Testis (tissue), 2 donors: ENCODE measurements at regions not wholly inside any gene's neighbourhood (a gene's known extent, or its start where the extent isn't known, plus 50 kb on each side); places are given as distances from the start of the nearest gene placed in this dataset.

Experiments used
- DNase-seq: peaks from one replicate; pipeline ENCODE4 v3.0.0-alpha.2; 2019
- H3K27ac ChIP-seq, 2 donors: fragments of 200-600 bp; sonication (generic); one replicate each; pipeline ENCODE4 v1.5.1; 2019
- H3K27me3 ChIP-seq: fragments of 200-600 bp; sonication (generic); one replicate; pipeline ENCODE4 v1.5.1; 2019
- H3K36me3 ChIP-seq: fragments of 200-600 bp; sonication (generic); one replicate; pipeline ENCODE4 v1.5.1; 2017; ENCODE audit warnings: low read depth; ENCODE audit errors: missing control alignments
- H3K4me1 ChIP-seq: fragments of 200-600 bp; sonication (generic); one replicate; pipeline ENCODE4 v1.5.1; 2019
- H3K4me3 ChIP-seq, 2 donors: fragments of 200-600 bp; sonication (generic); one replicate each; pipeline ENCODE4 v1.5.1; 2017 to 2019
- H3K9me3 ChIP-seq: fragments of 200-600 bp; sonication (generic); one replicate; pipeline ENCODE4 v1.5.1; 2017
- CTCF ChIP-seq, 3 experiments: fragments of 450-650 bp in 2 of 3; fragments of 200-600 bp in 1 of 3; sonication (generic) in 1 of 3; IDR thresholded peaks; one replicate each; pipeline ENCODE4 v1.5.1; 2016 to 2019; ENCODE audit warnings: antibody characterized with exemption in 3 of 3, mild to moderate bottlenecking in 2 of 3, moderate library complexity in 1 of 3
- POLR2A ChIP-seq: fragments of 450-650 bp; IDR thresholded peaks from one replicate; pipeline ENCODE4 v1.6.1; 2017; ENCODE audit warnings: antibody characterized with exemption, mild to moderate bottlenecking, moderate library complexity
- WGBS, 2 donors: methylation state at CpG; one replicate each; pipeline ENCODE4 v1.1.5; 2018; 5-methylcytosine and 5-hydroxymethylcytosine counted together
- intact Hi-C: fragments of 100-400 bp; cut with DNase I; formaldehyde crosslinking; loops from one replicate; pipeline ENCODE4 v1.15.1; 2023; ENCODE audit warnings: low total_unique reads

- H3K4me3 ChIP-seq = no peak overlapping the region
- no peaks in the 10 kb centered on the region for H3K36me3 ChIP-seq
- 74 to 79% methylated on average over 11 of the region's 11 CpGs for WGBS, 2 donors
- intact Hi-C loops = no loop called here
- no peak for DNase-seq
- no peaks in the 10 kb centered on the region for H3K9me3 ChIP-seq
- TF ChIP-seq POLR2A = no peak
- TF ChIP-seq CTCF (IDR thresholded peaks at IDR 0.05) = no peak
- no peaks in the 10 kb centered on the region for H3K4me1 ChIP-seq
- H3K27me3 ChIP-seq = no peaks in the 10 kb centered on the region
- H3K27ac ChIP-seq = no peak overlapping the region
These were observed 173.5 kb upstream of the RNF32 start for GRCh38 chr7:156466955-156467625.

GRCh38 chr7:156466272-156466671, 174.3 kb upstream of the RNF32 start:
- TF ChIP-seq POLR2A = no peak
- no peak for TF ChIP-seq CTCF (IDR thresholded peaks at IDR 0.05)
- intact Hi-C loops = no loop called here
- no peak overlapping the region for H3K4me3 ChIP-seq
- no peaks in the 10 kb centered on the region for H3K4me1 ChIP-seq
- no peaks in the 10 kb centered on the region for H3K27me3 ChIP-seq
- H3K36me3 ChIP-seq = no peaks in the 10 kb centered on the region
- no peak for DNase-seq
- no peak overlapping the region for H3K27ac ChIP-seq
- 48 to 51% methylated on average over 13 of the region's 13 CpGs for WGBS, 2 donors
- no peaks in the 10 kb centered on the region for H3K9me3 ChIP-seq

GRCh38 chr7:156465186-156465585, 175.4 kb upstream of the RNF32 start:
- H3K4me3 ChIP-seq = no peak overlapping the region
- DNase-seq = no peak
- H3K9me3 ChIP-seq = no peaks in the 10 kb centered on the region
- intact Hi-C loops = no loop called here
- H3K36me3 ChIP-seq = no peaks in the 10 kb centered on the region
- TF ChIP-seq CTCF (IDR thresholded peaks at IDR 0.05) (no peak), POLR2A (no peak)
- no peaks in the 10 kb centered on the region for H3K4me1 ChIP-seq
- no peak overlapping the region for H3K27ac ChIP-seq
- no peaks in the 10 kb centered on the region for H3K27me3 ChIP-seq
- WGBS, 2 donors = 83 to 94% methylated on average over 10 of the region's 10 CpGs

- H3K36me3 ChIP-seq = no peaks in the 10 kb centered on the region
- intact Hi-C loops = no loop called here
- no peaks in the 10 kb centered on the region for H3K27me3 ChIP-seq
- H3K4me1 ChIP-seq = no peaks in the 10 kb centered on the region
- DNase-seq = no peak
- H3K27ac ChIP-seq = no peak overlapping the region
- H3K9me3 ChIP-seq = no peaks in the 10 kb centered on the region
- WGBS, 2 donors = 81 to 84% methylated on average over 10 of the region's 10 CpGs
- no peak overlapping the region for H3K4me3 ChIP-seq
- TF ChIP-seq CTCF (IDR thresholded peaks at IDR 0.05) (no peak), POLR2A (no peak)
These were observed 176.2 kb upstream of the RNF32 start for GRCh38 chr7:156464339-156464738.

- Histone ChIP-seq H3K27me3 (no peaks in the 10 kb centered on the region), H3K4me3 (no peak overlapping the region), H3K4me1 (no peaks in the 10 kb centered on the region), H3K36me3 (no peaks in the 10 kb centered on the region), H3K9me3 (no peaks in the 10 kb centered on the region), H3K27ac (no peak overlapping the region)
- intact Hi-C loops = no loop called here
- DNase-seq = no peak
- WGBS, 2 donors = 65 to 72% methylated on average over 9 of the region's 9 CpGs
- no peak for TF ChIP-seq CTCF (IDR thresholded peaks at IDR 0.05)
- no peak for TF ChIP-seq POLR2A
These were observed 177.3 kb upstream of the RNF32 start for GRCh38 chr7:156463280-156463679.
